T-helper 9 cell (primary cell): ENCODE measurements at regions not wholly inside any gene's neighbourhood (a gene's known extent, or its start where the extent isn't known, plus 50 kb on each side); places are given as distances from the start of the nearest gene placed in this dataset.

Experiments
- DNase-seq: peaks from one replicate; pipeline ENCODE4 v3.0.0-alpha.2; 2020

DNA sequence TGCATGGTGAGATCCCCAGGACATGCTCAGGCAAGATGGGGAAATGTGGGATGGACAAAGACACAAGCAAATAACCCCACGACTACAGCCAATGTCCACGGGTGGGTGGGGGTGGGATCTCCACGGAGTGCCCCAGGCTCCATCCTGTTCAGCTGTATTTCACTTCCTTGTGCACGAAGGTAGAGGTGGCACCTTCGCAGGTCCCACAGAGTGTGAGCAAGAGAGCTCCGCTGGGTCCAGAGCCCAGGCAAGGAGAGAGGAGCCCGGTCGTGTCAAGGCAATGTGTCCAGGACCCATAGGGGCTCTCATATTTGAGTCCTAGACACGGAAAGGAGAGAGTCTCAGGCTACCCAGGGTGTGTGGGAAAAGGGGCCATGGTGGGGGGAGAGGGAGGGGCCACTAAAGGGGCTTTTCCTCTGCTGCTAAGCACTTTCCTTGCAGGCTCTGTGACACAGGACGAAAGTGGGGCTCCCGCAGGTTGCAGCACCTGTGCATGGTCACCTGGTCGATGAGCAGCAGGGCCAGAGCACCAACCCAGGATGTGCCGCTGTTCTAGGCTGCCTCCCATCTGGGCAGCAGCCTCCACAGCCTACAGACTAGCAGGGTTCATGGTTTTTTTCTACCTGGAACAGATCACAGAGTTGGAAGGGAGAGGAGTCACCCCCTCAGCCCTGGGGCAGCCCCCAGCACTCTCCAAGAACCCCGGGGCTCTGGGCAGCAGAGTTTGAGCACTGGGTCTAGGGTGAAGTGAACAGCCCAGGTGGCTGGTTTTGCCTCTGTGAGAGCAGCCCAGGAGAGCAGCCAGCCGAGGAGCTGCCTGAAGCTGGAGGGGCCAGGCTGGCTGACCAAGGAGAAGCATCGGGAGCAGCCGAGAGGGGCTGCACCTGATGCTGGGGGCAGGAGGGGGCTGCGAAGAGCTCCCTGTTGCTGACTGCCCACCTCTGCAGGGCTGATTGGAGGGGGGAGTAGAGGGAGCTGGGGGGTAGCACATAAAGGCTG is 100.7 kb upstream of the MVB12B start:
- no peak for DNase-seq

GRCh38 chr9:126226991-126227936 is 99.4 kb upstream of the MVB12B start:
- DNase-seq: no peak

GRCh38 chr9:126228111-126228780 is 98.4 kb upstream of the MVB12B start:
- no peak for DNase-seq

DNA sequence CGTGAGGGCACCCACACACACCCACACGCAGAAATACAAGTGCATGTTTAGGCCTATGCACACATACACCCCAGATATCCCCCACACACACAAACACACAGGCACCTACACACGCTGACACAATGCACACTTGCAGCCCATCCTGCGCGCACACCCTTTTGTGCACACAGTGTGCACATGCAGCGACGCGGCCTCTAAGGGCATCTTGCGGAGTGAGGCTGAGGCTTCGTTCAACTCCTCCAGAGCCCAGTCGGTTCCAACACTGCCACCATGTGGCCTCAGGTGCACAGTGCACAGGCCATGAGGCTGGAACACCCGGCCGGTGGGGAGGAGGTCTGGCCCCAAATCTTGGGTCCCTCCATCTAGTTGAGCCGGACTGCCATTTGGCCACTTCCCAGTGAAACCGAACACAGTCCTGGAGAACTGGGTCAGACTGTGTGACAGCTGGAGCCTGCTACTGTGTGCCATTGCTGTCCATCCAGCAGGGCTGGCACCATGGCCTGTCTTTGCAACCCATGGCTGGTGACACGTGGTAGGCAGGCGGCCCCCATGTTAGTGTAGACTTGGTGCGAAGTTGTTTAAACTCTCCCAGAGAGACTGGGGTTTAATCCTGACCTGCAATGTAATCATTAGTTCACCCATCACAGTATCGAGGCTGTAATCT is 97.7 kb upstream of the MVB12B start:
- peak; percentile 47 for DNase-seq

DNA sequence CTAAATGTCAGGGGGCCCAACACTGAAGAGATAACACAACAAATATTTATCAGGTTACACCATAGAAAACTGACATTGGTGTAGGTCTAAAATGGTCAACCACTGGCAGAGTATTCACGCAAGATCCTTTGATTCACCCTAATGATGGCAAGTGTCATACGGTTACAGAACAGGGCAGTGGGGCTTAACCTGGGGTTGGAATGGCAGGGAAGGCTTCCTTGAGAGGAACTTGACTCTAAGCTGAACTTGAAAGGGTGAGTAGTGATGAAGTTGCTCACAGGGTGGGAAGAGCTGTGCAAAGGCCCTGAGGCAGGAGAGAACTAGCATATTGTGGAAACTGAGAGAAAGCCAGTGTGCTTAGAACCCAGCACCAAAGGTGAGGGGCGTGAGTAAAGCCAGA is 97.1 kb upstream of the MVB12B start:
- DNase-seq: no peak

DNA sequence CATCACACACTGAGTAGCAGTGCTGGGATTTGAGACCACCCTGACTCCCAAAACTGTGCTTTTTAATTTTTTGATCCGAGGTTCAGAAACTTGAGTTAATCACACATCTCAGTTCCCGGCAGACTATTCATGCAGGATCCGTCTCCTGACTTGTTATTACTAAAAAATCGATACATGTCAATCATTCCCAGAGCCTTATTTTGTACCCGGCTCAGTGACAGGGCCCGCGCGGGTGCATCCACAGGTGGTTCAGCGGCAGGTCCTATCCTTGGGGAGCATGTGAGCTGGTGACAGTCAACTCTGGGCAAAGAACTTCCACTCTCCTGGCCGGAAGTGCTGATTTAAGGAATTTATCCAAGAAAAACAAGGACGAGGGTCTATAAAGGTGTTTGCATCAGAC is 95.9 kb upstream of the MVB12B start:
- DNase-seq: no peak

GRCh38 chr9:126232461-126232860 is 94.2 kb upstream of the MVB12B start:
- no peak for DNase-seq

DNA sequence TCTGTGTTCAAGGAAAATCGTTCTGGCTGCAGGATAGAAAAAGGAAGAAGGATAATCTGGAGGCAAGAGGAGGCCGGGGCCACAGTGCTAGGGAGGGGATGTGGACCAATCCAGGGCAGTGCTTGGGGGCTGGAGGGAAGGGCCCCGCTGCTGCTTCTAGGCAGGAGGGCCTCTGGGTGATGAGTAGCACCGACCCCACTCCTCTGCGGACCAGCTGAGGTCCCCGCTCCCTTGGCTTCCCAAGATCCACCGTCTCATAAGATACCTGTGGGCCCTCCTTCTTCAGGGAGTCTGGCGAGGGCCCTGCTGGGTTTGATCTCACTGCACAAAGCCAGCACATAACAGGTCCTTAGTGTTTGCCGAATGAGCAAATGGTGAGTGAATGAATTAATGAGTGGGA is 93.5 kb upstream of the MVB12B start:
- no peak for DNase-seq

DNA sequence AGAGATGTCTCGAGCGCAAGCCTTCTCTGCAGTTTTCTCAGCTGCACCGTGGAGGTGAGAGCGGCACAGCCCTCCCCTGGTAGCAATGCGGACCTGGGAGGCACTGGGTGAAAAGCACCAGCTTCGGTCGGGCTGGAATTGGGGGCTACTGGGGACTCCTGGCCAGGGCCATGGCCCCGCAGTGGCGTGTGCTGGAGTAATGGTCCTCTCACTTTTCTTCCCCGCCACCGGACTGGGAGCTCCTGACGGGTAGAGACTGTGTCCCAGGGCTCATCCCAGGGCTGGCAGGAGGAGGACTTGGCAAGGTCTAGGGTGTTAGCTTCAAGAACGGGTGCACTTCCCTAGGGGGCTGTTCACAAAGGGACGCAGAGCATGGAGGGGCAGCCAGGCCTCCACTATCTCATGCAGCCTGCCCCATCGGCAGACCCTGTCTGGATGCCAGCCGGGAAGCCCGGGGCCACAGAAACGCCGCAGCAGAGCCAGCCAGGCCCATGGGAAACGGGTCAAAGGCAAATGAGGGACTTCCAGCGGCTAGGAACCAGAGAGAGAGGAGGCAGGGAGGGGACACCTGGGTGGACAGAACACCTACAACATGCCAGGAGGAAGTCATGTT is 92.6 kb upstream of the MVB12B start:
- DNase-seq: no peak

DNA sequence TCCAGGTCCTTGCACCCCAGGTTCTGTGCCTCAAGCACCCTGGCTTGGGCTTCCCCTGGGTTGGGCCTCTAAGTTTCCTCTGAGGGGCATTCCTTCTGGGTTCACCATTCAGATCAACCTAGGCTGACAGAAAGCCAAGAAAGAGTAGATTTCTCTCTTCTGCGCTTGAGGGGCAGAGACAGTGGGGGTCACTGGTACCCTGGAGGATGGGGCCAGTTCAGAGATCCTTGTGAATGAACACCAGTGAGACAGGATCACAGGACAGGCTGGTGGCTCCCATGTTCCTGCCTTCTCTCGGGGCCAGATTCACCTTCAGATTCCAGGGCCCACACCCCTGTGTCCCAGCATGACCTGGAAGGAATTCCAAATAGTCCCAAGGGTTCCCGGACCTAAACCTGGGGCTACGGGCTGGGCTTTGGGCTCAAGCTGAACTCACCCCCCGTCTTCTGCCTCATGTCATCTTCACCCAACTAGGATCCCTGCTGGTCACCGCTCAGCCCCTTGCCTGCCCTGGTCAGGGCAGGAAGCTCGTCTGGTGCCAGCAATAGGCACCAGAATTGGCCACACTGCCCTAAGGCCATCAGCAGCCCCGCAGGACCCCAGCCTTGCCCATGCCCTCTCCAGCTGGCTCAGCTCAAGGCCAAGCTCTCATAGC is 91.8 kb upstream of the MVB12B start:
- DNase-seq: no peak

DNA sequence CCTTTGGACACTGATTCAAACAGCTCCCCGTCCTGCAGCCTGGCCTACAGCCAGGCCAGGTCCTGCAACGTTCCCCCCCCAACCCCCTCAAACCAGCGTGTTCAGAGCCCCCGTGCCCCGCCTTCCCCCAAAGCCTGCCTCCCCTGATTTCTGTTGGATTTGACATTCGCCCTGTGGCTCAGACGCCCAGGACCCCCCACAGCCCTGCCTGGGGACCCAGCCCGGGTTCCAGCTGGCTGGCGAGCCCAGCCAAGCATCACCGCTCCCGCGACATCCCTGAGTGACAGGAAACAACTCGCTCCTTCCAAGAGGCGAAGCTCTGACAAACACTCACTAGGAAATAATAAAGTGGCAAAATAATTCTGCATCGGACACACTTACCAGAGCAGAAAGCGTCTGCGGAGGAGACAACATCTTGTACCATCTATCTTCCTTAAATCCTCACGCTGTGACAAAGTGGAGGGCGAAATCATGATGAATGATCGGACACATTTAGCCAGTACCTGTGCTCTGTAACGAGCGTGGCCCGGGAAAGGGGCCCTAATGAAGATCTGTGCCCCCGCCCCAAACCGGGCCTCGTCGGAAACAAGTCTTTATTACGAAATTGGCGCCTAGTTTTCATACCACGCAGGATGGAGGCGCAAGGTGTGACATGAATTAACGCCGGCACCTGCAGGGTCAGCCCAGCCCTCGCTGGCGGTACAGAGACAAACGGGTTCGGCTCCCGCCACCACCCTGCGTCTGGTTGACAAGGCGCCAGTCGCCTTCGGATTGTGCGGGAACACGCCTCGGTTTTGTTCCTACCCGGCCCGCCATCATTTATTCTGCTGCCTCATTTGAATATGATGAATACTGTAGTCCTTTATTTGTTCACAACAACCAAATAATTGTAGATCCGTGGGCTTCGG is 91.0 kb upstream of the MVB12B start:
- DNase-seq: no peak

- DNase-seq: no peak
Measured at GRCh38 chr9:126236273-126236672, 90.4 kb upstream of the MVB12B start.

DNA sequence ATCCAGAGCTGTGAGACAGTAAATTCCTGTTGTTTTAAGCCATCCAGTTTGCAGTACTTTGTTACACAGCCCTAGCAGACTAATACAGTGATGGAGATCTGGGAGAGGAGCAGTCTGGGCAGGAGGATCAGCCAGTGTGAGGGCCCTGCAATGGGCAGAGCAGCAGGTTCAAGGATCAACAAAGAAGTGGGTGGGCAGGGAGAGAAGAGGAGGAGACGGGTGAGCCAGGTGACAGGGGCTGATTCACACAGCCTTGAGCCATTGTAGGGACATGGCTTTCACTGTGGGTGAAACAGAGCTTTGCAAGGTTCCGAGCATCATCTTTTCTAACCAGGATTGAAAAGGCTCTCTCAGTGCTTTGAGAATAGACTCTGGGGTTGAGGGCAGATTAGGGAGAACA is 88.2 kb upstream of the MVB12B start:
- no peak for DNase-seq

DNA sequence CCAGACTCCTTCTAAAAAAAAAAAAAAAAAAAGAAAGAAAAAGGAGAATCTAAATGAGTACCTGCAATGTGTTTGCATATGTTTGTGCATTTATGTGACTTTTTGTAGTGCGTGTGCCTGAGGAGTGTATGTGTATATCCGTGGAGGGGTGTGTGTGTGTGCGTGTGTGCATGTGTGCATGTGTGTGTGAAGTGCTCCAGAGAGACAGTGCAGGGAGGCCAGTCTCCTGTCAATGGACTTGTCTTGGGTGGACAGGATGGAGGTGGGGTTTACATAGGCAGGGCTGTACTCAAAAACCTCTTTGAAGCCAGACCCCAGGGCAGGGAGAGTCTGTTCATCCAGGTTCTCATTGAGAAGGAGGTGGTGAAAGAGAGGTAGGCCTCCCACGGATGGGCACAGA is 87.1 kb upstream of the MVB12B start:
- DNase-seq: no peak

- DNase-seq: no peak
Measured at GRCh38 chr9:126240835-126241234, 85.8 kb upstream of the MVB12B start.

GRCh38 chr9:126248680-126249079 is 77.9 kb upstream of the MVB12B start:
- no peak for DNase-seq

- no peak for DNase-seq
Measured at GRCh38 chr9:126261584-126262356, 64.9 kb upstream of the MVB12B start.

DNA sequence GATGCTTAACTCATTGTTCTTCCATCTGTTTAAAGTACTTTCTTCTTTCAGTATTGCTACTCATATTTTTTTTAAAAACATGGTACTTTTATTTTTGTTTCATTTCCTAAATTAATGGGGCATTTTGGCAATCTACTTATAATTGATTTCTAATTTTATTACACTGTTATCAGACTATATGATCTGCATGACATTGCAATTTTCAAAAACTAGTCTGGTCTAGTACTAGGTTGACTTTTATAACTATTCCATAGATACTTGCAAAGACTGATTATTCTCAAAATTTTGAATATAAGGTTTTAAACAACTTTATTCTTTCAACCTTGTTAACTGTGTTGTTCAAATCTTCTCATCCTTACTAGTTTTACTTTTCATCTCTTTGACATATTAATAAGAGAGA is 63.9 kb upstream of the MVB12B start:
- DNase-seq: no peak

DNA sequence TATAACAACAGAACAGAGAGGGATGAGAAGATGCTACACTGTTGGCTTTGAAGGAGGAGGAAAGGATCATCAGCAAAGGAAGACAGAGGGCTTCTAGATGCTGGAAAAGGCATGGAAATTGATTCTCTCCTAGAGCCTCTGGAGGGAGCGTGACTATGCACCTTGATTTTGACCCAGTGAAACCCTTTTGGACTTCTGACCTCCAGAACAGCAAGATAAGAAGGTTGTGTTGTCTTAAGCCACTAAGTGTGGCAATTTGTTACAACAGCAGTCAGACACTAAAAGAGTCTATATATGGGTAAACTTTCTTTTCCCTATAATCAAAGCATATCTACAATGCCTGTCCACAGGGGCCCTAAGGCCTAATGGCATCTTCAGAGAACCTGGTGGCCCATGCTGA is 56.1 kb upstream of the MVB12B start:
- no peak for DNase-seq
